Fibroblast of villous mesenchyme (primary cell): ENCODE measurements at regions not wholly inside any gene's neighbourhood (a gene's known extent, or its start where the extent isn't known, plus 50 kb on each side); places are given as distances from the start of the nearest gene placed in this dataset.

Source experiments
- DNase-seq: peaks from one replicate; pipeline ENCODE4 v3.0.0-alpha.2; 2010; ENCODE audit warnings: low read depth
- H3K4me3 ChIP-seq: 2 replicates; pipeline ENCODE4 v1.5.1; 2011; ENCODE audit warnings: low read depth, mild to moderate bottlenecking, low read length
- TF ChIP-seq, protein P1 (sequence below): IDR thresholded peaks from 2 replicates; pipeline ENCODE4 v1.5.1; 2012; ENCODE audit warnings: low read depth, mild to moderate bottlenecking, low read length; ENCODE audit not compliant: insufficient read depth

DNA sequence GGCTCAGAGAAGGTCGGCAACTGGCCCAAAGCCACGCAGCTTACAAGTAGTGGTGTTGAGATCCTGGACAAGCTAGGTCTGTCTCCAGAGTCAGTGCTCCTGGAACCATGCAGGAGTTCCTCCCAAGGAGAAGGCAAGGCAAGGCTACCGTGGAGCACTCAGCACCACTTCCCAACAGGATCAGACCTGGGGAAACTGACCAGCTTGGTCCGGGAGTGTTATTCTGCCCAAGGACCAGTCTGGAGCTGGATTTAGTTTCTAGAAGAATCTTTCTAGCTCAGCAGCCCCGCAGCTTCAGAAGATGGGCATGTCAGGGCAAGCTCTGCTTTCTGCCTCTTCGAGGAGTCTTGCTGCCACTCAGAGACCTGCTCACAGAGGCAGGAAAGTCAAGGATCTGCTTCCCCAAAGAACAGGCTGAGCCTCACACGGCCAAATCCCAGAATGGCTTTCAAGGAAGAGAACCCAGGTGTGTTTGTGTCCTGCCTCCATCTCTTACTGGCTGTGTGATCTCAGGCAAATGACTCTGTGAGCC lies 302.8 kb downstream of the MATN1 start:
- no peak for DNase-seq
- TF ChIP-seq, protein P1, sequence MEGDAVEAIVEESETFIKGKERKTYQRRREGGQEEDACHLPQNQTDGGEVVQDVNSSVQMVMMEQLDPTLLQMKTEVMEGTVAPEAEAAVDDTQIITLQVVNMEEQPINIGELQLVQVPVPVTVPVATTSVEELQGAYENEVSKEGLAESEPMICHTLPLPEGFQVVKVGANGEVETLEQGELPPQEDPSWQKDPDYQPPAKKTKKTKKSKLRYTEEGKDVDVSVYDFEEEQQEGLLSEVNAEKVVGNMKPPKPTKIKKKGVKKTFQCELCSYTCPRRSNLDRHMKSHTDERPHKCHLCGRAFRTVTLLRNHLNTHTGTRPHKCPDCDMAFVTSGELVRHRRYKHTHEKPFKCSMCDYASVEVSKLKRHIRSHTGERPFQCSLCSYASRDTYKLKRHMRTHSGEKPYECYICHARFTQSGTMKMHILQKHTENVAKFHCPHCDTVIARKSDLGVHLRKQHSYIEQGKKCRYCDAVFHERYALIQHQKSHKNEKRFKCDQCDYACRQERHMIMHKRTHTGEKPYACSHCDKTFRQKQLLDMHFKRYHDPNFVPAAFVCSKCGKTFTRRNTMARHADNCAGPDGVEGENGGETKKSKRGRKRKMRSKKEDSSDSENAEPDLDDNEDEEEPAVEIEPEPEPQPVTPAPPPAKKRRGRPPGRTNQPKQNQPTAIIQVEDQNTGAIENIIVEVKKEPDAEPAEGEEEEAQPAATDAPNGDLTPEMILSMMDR = no peak

DNA sequence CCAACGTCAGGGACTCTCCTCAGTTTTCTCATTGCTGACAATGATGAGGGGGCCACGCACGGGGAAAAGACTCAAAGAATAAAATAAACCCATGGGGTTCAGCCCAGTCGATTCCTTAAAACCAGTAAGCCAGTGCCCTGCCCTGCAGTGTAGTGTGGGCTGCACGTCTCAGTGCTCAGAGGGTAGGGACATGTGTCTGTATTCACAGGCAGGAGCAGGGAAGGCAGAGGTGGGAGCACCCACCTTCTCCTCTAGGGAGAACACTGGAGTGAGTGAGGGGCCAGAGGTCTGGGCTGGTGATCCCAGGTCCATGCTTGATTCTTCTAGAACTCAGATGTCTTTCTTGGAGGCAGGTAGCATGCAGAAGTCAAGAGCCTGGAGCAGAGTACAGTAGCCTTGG lies 303.6 kb downstream of the MATN1 start:
- DNase-seq = no peak
- TF ChIP-seq, protein P1 = no peak
- H3K4me3 ChIP-seq = no peak overlapping the region

More for the DNA sequence above, 302.8 kb downstream of the MATN1 start:
- H3K4me3 ChIP-seq = no peak overlapping the region

DNA sequence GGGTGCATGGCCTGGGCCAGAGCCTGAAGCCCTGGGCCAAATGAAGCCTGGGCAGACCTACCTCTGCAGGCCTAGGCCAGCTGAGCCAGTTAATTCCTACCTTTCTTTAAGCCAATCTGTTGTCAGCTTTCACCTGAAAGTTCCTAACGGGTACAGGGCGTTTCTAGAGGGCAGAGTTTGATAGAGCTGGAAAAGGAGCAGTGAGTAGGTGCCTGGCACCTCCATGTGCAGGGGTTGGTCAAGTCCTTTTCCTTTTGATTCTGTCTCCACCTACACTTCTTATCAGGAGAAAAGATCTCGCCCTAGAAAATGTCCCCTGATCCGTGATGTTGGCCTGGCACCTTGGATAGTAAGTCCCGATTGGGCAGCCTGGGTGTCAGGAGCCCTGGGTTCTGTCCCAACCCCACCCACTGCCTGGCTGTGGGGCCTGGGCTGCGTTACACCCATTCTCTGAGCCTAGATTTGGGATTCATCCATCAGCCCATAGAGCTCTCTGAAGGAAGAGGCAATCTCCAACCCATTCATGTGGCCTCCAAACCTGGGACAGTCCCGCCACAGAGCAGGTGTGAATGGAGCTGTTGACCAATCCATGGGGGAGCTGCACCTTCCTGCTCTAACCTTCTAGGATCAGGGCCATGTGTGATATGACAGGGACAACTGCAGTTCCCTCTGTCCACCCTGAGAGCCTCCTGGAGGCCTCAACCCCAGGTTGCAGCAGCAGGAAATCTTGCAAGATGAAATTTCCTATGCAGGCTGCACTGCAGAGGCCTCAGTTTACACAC lies 304.3 kb downstream of the MATN1 start:
- DNase-seq = no peak
- no peak overlapping the region for H3K4me3 ChIP-seq
- TF ChIP-seq, protein P1 = no peak

DNA sequence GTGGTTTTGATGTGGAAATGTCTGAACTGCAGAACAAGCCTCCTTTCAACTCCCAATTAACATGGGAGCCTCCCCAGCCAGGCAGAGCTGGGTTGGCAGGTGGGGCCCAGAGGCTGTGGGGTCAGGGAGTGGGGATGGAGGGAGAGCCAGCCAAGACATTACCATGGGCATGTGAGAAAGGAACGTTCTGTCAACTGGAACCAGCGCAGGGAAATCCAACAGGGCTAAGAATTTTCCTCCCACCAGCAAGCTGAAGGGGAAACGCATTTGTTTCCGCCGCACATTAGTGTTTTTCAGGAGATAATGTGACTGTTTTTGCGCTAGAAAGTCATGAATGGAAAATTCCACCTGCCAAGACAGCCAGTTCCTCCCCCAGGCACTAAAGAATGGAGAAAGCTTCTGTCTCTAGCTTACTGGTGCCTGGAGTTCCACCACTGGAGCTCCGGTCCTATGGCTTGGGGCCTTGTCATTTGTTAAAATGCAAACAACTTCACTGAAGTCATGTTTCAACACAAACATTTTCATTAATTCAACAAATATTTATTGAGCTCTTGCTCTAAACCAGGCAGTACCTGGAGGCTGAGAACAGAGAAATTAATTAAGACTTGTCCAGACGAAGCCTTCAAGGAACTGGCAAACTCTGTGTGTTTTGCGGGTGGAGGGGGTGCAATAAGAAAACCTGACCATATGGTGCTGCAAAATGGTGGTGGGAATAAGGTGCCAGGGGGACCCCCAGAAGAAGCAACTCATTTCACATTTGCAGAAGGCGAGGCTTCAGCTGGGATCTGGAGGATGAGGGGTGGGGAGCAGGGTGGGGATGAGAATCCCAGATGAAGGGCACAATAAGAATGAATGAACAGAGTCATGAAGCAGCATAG lies 305.1 kb downstream of the MATN1 start:
- TF ChIP-seq, protein P1 = no peak
- DNase-seq = no peak
- H3K4me3 ChIP-seq = no peak overlapping the region

DNA sequence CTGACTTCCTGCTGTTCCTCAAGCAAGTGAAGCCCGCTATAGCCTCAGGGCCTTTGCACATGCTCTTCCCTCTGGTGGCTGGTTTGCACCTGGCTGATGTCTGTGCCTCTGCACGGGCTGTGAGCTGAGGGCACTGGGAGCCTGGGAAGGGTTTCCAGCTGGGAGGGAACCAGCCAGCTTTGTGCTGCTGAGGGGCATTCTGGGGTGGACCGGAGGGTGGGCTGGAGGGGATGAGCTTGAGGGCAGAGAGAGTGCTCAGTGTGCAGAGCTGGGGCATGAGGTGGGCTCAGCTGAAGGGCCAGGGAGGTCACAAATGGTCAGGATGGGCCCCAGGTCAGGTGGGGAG lies 305.7 kb downstream of the MATN1 start:
- no peak for DNase-seq
- H3K4me3 ChIP-seq = no peak overlapping the region
- TF ChIP-seq, protein P1 = no peak

DNA sequence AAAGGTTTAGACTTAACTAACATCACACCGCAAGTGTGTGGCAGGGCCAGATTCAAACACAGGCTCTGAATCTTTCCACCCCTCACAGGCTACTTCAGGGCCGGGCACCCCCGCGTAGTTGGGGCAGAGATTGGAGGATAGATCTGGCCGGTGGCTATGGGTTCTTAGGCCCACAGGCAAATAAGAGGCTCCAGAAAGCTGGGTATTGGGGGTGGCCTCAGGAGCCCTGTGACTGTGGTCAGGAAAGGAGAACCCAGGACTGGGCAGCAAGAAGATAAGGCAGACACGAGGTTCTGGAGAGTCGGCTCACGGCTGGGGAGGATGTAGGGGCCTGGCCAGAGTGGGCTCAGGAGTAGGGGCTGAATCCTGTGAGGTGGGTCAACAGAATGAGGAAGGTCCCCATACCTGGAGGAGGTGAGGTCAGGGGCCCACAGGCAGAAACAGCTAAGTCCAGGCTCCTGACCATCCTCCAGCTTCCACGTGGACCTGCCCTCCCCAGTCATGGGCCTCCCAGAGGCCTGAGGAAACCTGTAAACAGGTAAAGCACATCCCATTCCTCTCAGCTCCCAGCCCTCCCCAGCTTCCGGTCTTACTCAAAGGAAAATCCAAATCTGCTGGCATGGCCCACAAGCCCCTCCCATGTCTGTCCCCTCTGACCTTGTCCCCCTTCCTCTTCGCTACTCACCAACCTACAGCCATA lies 306.2 kb downstream of the MATN1 start:
- TF ChIP-seq, protein P1 = no peak
- no peak overlapping the region for H3K4me3 ChIP-seq
- DNase-seq = no peak
